HCT116 (cell line): ENCODE measurements at regions not wholly inside any gene's neighbourhood (a gene's known extent, or its start where the extent isn't known, plus 50 kb on each side); places are given as distances from the start of the nearest gene placed in this dataset.

ENCODE experiments used
- ATAC-seq: fragments of 200-7000 bp; cut with Tn5 transposase; 2 replicates; pipeline ENCODE4 v1.9.1; 2020; ENCODE audit warnings: mild to moderate bottlenecking, moderate library complexity
- BruUV-seq: library from RNA; stranded (reverse); fragments of 400-500 nt; replicated peaks from 2 replicates; lab custom pipeline; 2021; lab: Mats Ljungman, UMichigan
- CTCF ChIA-PET: fragments of 300-600 bp; sonication (Branson Sonifier 250); formaldehyde crosslinking; loops from one replicate; lab custom pipeline; 2021; ENCODE audit warnings: antibody characterized with exemption; lab: Charles Lee
- POLR2A ChIA-PET: fragments of 300-600, 350-600 bp; sonication (Branson Sonifier 250); formaldehyde crosslinking; loops from one replicate; lab custom pipeline; 2021; ENCODE audit warnings: antibody characterized with exemption; lab: Charles Lee
- RAD21 ChIA-PET, 2 experiments: fragments of 300-600 bp; sonication (Branson Sonifier 250); formaldehyde crosslinking; loops; one replicate each; lab custom pipeline; 2023; ENCODE audit warnings: low total read pairs in 2 of 2; ENCODE audit not compliant: uncharacterized antibody in 2 of 2, unreplicated experiment in 2 of 2, low non-redundant PET in 1 of 2; lab: Charles Lee
- DNase-seq: peaks from one replicate; pipeline ENCODE4 v3.0.0-alpha.2; 2010; ENCODE audit warnings: low read depth, low spot score
- H2AFZ ChIP-seq: fragments of 200-600 bp; shearing (Covaris generic), sonication (generic); 2 replicates; pipeline ENCODE4 v1.6.1; 2017; ENCODE audit warnings: low read depth, mixed run types, mixed read lengths, antibody characterized with exemption, low read length; ENCODE audit not compliant: poor library complexity, severe bottlenecking
- H3K27ac ChIP-seq: 2 replicates; pipeline ENCODE4 v1.5.1; 2012; ENCODE audit warnings: low read depth, low read length
- H3K27me3 ChIP-seq: fragments of 200-600 bp; sonication (generic); 2 replicates; pipeline ENCODE4 v1.6.1; 2016; ENCODE audit warnings: mixed run types, low read length, mixed read lengths; ENCODE audit not compliant: insufficient read depth
- H3K36me3 ChIP-seq, 2 experiments: fragments of 200-500 bp in 1 of 2; fragments of 200-600 bp in 1 of 2; sonication (Bioruptor generic) in 1 of 2; sonication (generic) in 1 of 2; 2 replicates each; pipeline versions ENCODE4 v1.5.1 to v1.6.1; 2014 to 2016; ENCODE audit warnings: low read length in 2 of 2, inconsistent platforms in 1 of 2, mixed read lengths in 1 of 2, mixed run types in 1 of 2; ENCODE audit not compliant: insufficient read depth in 2 of 2, control insufficient read depth in 1 of 2
- H3K4me1 ChIP-seq, 2 experiments: fragments of 200-600 bp in 1 of 2; sonication (generic) in 1 of 2; 2 replicates each; pipeline versions ENCODE4 v1.5.1 to v1.6.1; 2012 to 2017; ENCODE audit warnings: low read length in 2 of 2, inconsistent platforms in 1 of 2, mild to moderate bottlenecking in 1 of 2, mixed read lengths in 1 of 2, mixed run types in 1 of 2, moderate library complexity in 1 of 2; ENCODE audit not compliant: insufficient read depth in 2 of 2, control insufficient read depth in 1 of 2
- H3K4me2 ChIP-seq: fragments of 200-600 bp; sonication (generic); 2 replicates; pipeline ENCODE4 v1.6.1; 2017; ENCODE audit warnings: mixed run types, low read length, mixed read lengths
- H3K4me3 ChIP-seq, 2 experiments: fragments of 200-600 bp in 1 of 2; sonication (generic) in 1 of 2; replicated peaks in 1 of 2; 2 replicates each; pipeline ENCODE4 v1.5.1; 2011 to 2016; ENCODE audit warnings: low read length in 2 of 2, control low read depth in 1 of 2, low read depth in 1 of 2, mild to moderate bottlenecking in 1 of 2, mixed read lengths in 1 of 2, mixed run types in 1 of 2
- H3K79me2 ChIP-seq: fragments of 200-600 bp; sonication (generic); 2 replicates; pipeline ENCODE4 v1.6.1; 2017; ENCODE audit warnings: mild to moderate bottlenecking, mixed run types, low read length, moderate library complexity, mixed read lengths; ENCODE audit not compliant: insufficient read depth
- H3K9ac ChIP-seq: fragments of 200-600 bp; sonication (generic); 2 replicates; pipeline ENCODE4 v1.6.1; 2016; ENCODE audit warnings: low read length, mixed read lengths
- H3K9me2 ChIP-seq: fragments of 200-600 bp; sonication (generic), shearing (Covaris generic); 2 replicates; pipeline ENCODE4 v1.6.1; 2017; ENCODE audit warnings: mixed run types, mild to moderate bottlenecking, moderate library complexity; ENCODE audit not compliant: insufficient read depth
- H3K9me3 ChIP-seq, 2 experiments: fragments of 200-500 bp in 1 of 2; fragments of 200-600 bp in 1 of 2; sonication (Bioruptor generic) in 1 of 2; sonication (generic) in 1 of 2; 2 replicates each; pipeline ENCODE4 v1.6.1; 2014 to 2017; ENCODE audit warnings: low read length in 2 of 2, mixed read lengths in 2 of 2, inconsistent platforms in 1 of 2, low read depth in 1 of 2, mild to moderate bottlenecking in 1 of 2, mixed run types in 1 of 2, moderate library complexity in 1 of 2; ENCODE audit not compliant: control insufficient read depth in 1 of 2, insufficient read depth in 1 of 2
- H4K20me1 ChIP-seq: fragments of 200-600 bp; sonication (generic), shearing (Covaris generic); 2 replicates; pipeline ENCODE4 v1.6.1; 2017; ENCODE audit warnings: mixed run types, mild to moderate bottlenecking, moderate library complexity; ENCODE audit not compliant: insufficient read depth
- CBX3 ChIP-seq: IDR thresholded peaks from 2 replicates; pipeline ENCODE4 v1.6.1; 2012; ENCODE audit warnings: low read depth
- EGR1 ChIP-seq: IDR thresholded peaks from 2 replicates; pipeline ENCODE4 v1.6.1; 2012; ENCODE audit warnings: low read depth
- FOSL1 ChIP-seq: IDR thresholded peaks from 2 replicates; pipeline ENCODE4 v1.6.1; 2012; ENCODE audit warnings: low read depth
- REST ChIP-seq: IDR thresholded peaks from 2 replicates; pipeline ENCODE4 v1.6.1; 2012; ENCODE audit warnings: low read depth
- TCF7L2 ChIP-seq: IDR thresholded peaks from 2 replicates; pipeline ENCODE4 v1.7.0; 2011; ENCODE audit warnings: borderline replicate concordance, inconsistent platforms; ENCODE audit not compliant: insufficient read depth, insufficient read length; ENCODE audit errors: extremely low read depth
- ZBTB33 ChIP-seq: IDR thresholded peaks from 2 replicates; pipeline ENCODE4 v1.6.1; 2011; ENCODE audit warnings: mild to moderate bottlenecking, low read length, moderate library complexity; ENCODE audit not compliant: insufficient replicate concordance; ENCODE audit errors: extremely low read depth
- intact Hi-C: fragments of 100-400 bp; cut with micrococcal nuclease; formaldehyde crosslinking; loops from 2 replicates; pipeline ENCODE4 v1.10.0; 2022

GRCh38 chr12:90404071-90404470 is 550.9 kb downstream of the CCER1 start:
- CTCF ChIA-PET, result no interaction called here
- intact Hi-C loops, result no loop called here

More at GRCh38 chr12:90404071-90404470, 550.9 kb downstream of the CCER1 start:
- no peaks in the 10 kb centered on the region for H3K79me2 ChIP-seq
- DNase-seq, result no peak
- H3K36me3 ChIP-seq, result no peaks in the 10 kb centered on the region
- H3K4me1 ChIP-seq, result no peaks in the 10 kb centered on the region
- POLR2A ChIA-PET, result no interaction called here
- TF ChIP-seq TCF7L2, result no peak
- no peak for TF ChIP-seq REST
- no peak for TF ChIP-seq ZBTB33
- TF ChIP-seq CBX3, result no peak
- TF ChIP-seq EGR1, result no peak
- TF ChIP-seq FOSL1, result no peak
- no peaks in the 10 kb centered on the region for H3K27me3 ChIP-seq
- no peak overlapping the region for H3K27ac ChIP-seq
- RAD21 ChIA-PET, result no interaction called here
- no peaks in the 10 kb centered on the region for H3K9me3 ChIP-seq
- ATAC-seq, result no peak
- H3K4me3 ChIP-seq, result no peak overlapping the region
- BruUV-seq, result no TSS peak
- no peaks in the 10 kb centered on the region; the same call in none of the 2 replicates for H3K9me2 ChIP-seq
- H3K9ac ChIP-seq, result no peak overlapping the region
- H2AFZ ChIP-seq, result no peak overlapping the region
- H4K20me1 ChIP-seq, result no peaks in the 10 kb centered on the region
- H3K4me2 ChIP-seq, result no peak overlapping the region
